ENCODE measurements at regions not wholly inside any gene's neighbourhood (a gene's known extent, or its start where the extent isn't known, plus 50 kb on each side); places are given as distances from the start of the nearest gene placed in this dataset.

- H3K4me3 ChIP-seq (ENCODE audit: control insufficient read depth, low read depth, low read length): no peak overlapping the region
- no peak for TF ChIP-seq CTCF (conservative IDR thresholded peaks at IDR 0.05; ENCODE audit: control insufficient read depth, insufficient read depth, low read depth, low read length)
- DNase-seq (ENCODE audit: low read depth): no peak
Measured at GRCh38 chr2:33903215-33903614, 304.1 kb upstream of the FAM98A start.

- H3K4me3 ChIP-seq (ENCODE audit: control insufficient read depth, low read depth, low read length): no peak overlapping the region
- DNase-seq (ENCODE audit: low read depth): no peak
- no peak for TF ChIP-seq CTCF (conservative IDR thresholded peaks at IDR 0.05; ENCODE audit: control insufficient read depth, insufficient read depth, low read depth, low read length)
Measured at GRCh38 chr2:33900610-33901009, 301.5 kb upstream of the FAM98A start.

- TF ChIP-seq CTCF (conservative IDR thresholded peaks at IDR 0.05; ENCODE audit: control insufficient read depth, insufficient read depth, low read depth, low read length): no peak
- H3K4me3 ChIP-seq (ENCODE audit: control insufficient read depth, low read depth, low read length): no peak overlapping the region
- no peak for DNase-seq (ENCODE audit: low read depth)
Measured at GRCh38 chr2:33897741-33898140, 298.6 kb upstream of the FAM98A start.

- no peak for TF ChIP-seq CTCF (conservative IDR thresholded peaks at IDR 0.05; ENCODE audit: control insufficient read depth, insufficient read depth, low read depth, low read length)
- H3K4me3 ChIP-seq (ENCODE audit: control insufficient read depth, low read depth, low read length): no peak overlapping the region
- no peak for DNase-seq (ENCODE audit: low read depth)
Measured at GRCh38 chr2:33893824-33894223, 294.7 kb upstream of the FAM98A start.

GRCh38 chr2:33891616-33892015 is 292.5 kb upstream of the FAM98A start:
- no peak overlapping the region for H3K4me3 ChIP-seq (ENCODE audit: control insufficient read depth, low read depth, low read length)
- TF ChIP-seq CTCF (conservative IDR thresholded peaks at IDR 0.05; ENCODE audit: control insufficient read depth, insufficient read depth, low read depth, low read length): no peak
- DNase-seq (ENCODE audit: low read depth): no peak

GRCh38 chr2:33890686-33891085 is 291.6 kb upstream of the FAM98A start:
- no peak overlapping the region for H3K4me3 ChIP-seq (ENCODE audit: control insufficient read depth, low read depth, low read length)
- no peak for DNase-seq (ENCODE audit: low read depth)
- TF ChIP-seq CTCF (conservative IDR thresholded peaks at IDR 0.05; ENCODE audit: control insufficient read depth, insufficient read depth, low read depth, low read length): no peak

- no peak for TF ChIP-seq CTCF (conservative IDR thresholded peaks at IDR 0.05; ENCODE audit: control insufficient read depth, insufficient read depth, low read depth, low read length)
- no peak overlapping the region for H3K4me3 ChIP-seq (ENCODE audit: control insufficient read depth, low read depth, low read length)
- no peak for DNase-seq (ENCODE audit: low read depth)
Measured at GRCh38 chr2:33877348-33878016, 278.4 kb upstream of the FAM98A start.
